ENCODE measurements at regions not wholly inside any gene's neighbourhood (a gene's known extent, or its start where the extent isn't known, plus 50 kb on each side); places are given as distances from the start of the nearest gene placed in this dataset.

DNA sequence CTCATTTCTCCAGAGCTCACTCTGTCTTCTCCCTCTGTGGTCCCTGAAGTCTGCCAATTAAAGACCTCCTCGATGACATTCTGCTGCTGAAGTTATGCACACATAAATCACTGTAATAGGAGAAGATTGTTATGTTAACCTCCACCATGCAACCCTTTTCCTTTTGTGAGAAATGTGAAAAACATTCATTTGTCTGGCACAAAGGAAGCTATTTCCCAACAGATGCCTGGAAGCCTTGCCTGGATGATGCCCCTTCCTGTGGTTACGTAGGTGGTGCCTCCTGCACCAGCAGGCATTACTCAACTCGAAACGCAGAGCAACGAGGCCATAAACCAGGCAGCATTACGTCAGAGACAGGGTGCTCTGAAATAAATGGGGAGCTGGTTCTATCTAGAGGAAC is 327.4 kb upstream of the ZNF507 start:
- TF ChIP-seq, protein P1, sequence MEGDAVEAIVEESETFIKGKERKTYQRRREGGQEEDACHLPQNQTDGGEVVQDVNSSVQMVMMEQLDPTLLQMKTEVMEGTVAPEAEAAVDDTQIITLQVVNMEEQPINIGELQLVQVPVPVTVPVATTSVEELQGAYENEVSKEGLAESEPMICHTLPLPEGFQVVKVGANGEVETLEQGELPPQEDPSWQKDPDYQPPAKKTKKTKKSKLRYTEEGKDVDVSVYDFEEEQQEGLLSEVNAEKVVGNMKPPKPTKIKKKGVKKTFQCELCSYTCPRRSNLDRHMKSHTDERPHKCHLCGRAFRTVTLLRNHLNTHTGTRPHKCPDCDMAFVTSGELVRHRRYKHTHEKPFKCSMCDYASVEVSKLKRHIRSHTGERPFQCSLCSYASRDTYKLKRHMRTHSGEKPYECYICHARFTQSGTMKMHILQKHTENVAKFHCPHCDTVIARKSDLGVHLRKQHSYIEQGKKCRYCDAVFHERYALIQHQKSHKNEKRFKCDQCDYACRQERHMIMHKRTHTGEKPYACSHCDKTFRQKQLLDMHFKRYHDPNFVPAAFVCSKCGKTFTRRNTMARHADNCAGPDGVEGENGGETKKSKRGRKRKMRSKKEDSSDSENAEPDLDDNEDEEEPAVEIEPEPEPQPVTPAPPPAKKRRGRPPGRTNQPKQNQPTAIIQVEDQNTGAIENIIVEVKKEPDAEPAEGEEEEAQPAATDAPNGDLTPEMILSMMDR (IDR thresholded peaks at IDR 0.05; ENCODE audit: low read depth, low read length) = no peak
- H3K4me3 ChIP-seq (ENCODE audit: low read depth, low read length) = no peak overlapping the region

DNA sequence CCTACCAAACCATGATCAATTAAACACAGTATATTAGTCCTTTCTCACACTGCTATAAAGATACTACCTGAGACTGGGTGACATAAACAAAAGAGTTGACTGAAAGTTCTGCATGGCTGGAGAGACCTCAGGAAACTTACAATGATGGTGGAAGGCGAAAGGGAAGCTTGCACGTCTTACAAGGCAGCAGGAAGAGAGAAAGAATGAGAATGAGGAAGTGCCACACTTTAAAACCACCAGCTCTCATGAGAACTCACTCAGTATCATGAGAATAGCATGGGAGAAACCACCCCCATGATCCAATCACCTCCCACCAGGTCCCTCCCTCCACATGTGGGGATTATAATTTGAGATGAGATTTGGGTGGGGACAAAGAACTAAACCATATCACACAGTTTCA is 324.9 kb upstream of the ZNF507 start:
- TF ChIP-seq, protein P1 (IDR thresholded peaks at IDR 0.05; ENCODE audit: low read depth, low read length) = no peak
- no peak overlapping the region for H3K4me3 ChIP-seq (ENCODE audit: low read depth, low read length)

DNA sequence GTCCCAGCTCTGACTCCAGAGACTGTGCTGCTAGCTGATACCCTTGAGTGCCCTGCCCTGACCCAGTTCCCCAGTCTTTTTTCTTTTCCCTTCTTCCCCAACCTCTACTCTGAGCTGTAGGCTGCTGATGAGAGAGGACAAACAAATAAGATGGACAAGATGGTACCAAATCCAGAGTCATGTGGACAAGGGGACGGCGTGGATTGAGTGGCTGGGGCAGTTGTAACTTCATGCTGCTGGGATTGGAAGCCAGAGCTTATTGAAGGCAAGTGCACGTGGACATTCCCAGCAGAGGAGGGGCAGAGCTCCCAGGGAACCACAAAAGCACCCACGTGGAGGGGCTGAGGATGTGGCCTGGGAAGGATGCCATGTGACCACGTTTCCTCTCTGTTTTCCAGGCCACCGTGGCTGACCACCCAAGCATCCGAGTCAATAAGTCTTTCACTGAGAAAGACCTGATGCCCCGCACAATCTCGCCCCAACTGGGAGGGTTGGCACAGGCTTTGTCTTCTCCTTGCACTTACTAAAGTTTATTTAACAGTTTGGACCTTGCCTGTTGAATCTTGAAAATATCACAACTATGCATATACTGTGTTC is 323.3 kb upstream of the ZNF507 start:
- no peak overlapping the region for H3K4me3 ChIP-seq (ENCODE audit: low read depth, low read length)
- TF ChIP-seq, protein P1 (IDR thresholded peaks at IDR 0.05; ENCODE audit: low read depth, low read length) = no peak

DNA sequence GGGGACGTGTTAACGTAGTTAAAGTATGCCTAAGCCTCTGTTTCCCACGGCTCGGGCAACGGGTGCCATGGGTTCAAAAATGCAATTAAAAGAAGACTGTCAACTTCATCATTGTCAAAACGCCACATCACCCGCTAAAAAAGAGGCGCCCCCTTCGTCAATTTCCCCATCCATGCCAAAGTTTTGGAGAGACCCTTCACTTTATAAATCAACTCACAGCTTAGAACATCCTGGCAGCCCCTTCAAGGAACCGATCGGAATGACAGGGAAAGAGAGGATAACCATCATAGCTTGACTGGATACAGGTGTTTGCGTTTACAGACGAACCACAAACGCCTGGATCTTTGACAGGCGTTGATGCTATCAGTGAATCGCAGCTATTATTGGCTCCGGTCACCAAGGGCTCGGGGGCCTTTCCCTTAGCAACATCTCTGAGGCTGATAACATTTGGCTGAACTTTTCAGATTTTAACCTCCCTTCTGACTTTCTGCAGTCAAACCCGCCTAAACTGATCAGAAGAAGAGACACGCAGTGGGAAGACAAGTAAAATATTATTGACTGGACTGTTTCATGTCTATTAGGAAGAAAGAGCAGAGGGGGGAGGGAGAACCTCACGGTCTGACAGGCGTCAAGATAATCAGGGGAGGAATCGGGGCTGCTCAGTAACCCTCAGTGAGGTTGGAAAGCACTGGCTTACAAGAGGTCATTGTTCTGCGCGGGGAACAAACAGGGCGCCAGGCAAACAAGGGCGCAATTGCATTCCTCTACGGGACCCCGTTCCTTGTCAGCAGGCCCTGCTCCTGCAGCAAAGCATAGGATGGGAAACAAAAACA is 322.5 kb upstream of the ZNF507 start:
- H3K4me3 ChIP-seq (ENCODE audit: low read depth, low read length) = no peak overlapping the region
- TF ChIP-seq, protein P1 (IDR thresholded peaks at IDR 0.05; ENCODE audit: low read depth, low read length) = no peak

DNA sequence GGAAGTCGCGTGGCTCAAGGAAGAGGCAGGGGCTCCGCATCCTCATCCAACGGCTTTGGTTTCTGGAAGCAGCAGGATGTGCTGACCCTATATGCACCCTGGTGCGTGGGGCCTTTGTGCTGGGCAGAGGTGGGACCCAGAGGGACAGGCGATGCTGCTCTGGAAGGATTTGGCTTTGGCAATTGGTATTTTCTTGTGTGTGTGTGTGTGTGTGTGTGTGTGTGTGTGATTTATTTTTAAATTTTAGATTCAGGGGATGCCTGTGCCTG is 321.9 kb upstream of the ZNF507 start:
- TF ChIP-seq, protein P1 (IDR thresholded peaks at IDR 0.05; ENCODE audit: low read depth, low read length) = no peak
- no peak overlapping the region for H3K4me3 ChIP-seq (ENCODE audit: low read depth, low read length)

DNA sequence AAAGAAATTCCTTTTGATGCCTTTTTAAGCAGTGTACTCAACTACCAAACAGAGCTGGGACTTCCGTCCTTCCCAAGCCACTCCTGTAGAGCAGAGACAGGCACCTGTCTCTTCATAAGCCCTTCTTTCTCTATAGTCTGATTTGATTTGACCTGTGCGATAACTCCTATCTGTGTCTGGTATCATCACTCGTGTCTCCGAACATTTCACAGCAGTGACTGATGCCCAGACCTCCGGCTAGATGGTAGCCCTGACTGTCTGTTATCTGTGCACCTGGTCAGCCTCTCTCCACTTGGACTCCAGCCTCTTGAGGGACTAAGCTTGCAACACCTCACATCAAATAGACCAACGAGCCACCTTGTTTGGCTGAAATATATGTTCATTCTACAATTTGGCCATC is 316.2 kb upstream of the ZNF507 start:
- TF ChIP-seq, protein P1 (IDR thresholded peaks at IDR 0.05; ENCODE audit: low read depth, low read length) = no peak
- no peak overlapping the region for H3K4me3 ChIP-seq (ENCODE audit: low read depth, low read length)

DNA sequence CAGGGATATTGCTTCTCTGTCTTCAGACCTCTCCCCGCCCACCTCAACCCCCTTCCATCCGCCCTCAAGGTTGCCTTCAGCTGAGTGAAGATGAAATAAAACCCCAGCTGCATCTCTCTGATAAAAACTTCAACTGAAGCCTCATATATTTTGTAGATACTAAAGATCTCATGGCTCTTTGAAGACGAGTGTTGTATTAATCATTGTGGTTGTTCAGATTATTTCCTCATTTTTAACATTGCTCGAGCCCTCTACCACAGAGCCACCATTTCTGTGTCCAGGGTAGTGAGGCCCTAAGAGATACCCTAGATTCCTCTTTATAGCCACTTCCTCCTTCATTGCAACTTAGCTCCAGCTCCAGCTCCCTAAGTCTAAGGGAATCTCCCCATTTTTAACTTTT is 312.8 kb upstream of the ZNF507 start:
- TF ChIP-seq, protein P1 (IDR thresholded peaks at IDR 0.05; ENCODE audit: low read depth, low read length) = no peak
- no peak overlapping the region for H3K4me3 ChIP-seq (ENCODE audit: low read depth, low read length)

Data from WI38 (cell line).